HL-60 (cell line): ENCODE measurements at regions not wholly inside any gene's neighbourhood (a gene's known extent, or its start where the extent isn't known, plus 50 kb on each side); places are given as distances from the start of the nearest gene placed in this dataset.

Experiments
- DNase-seq, 2 experiments: peaks; one replicate each; pipeline ENCODE4 v3.0.0-alpha.2; 2010 to 2020; ENCODE audit warnings: low read depth in 1 of 2, low spot score in 1 of 2
- H3K27ac ChIP-seq: fragments of 250-450 bp; sonication (Bioruptor Pico); replicated peaks from 2 replicates; pipeline ENCODE4 v1.5.1; 2020; ENCODE audit warnings: mild to moderate bottlenecking, moderate library complexity
- H3K27me3 ChIP-seq: fragments of 250-450 bp; sonication (Bioruptor Pico); 2 replicates; pipeline ENCODE4 v1.5.1; 2021; ENCODE audit warnings: mild to moderate bottlenecking, moderate library complexity; ENCODE audit not compliant: insufficient read depth, poor library complexity, severe bottlenecking
- H3K4me3 ChIP-seq: replicated peaks from 2 replicates; pipeline ENCODE4 v1.5.1; 2011; ENCODE audit warnings: mild to moderate bottlenecking, control low read depth, low read length; ENCODE audit not compliant: insufficient read depth
- CTCF ChIP-seq: IDR thresholded peaks from one replicate; pipeline ENCODE4 v1.5.1; 2011; ENCODE audit warnings: low read length, control low read depth, inconsistent platforms; ENCODE audit not compliant: insufficient read depth
- GABPA ChIP-seq: IDR thresholded peaks from 2 replicates; pipeline ENCODE4 v1.6.1; 2012; ENCODE audit warnings: low read depth
- POLR2AphosphoS5 ChIP-seq: IDR thresholded peaks from 2 replicates; pipeline ENCODE4 v1.6.1; 2012; ENCODE audit warnings: low read depth
- REST ChIP-seq: IDR thresholded peaks from 2 replicates; pipeline ENCODE4 v1.6.1; 2012; ENCODE audit warnings: low read depth; ENCODE audit not compliant: insufficient replicate concordance
- SPI1 ChIP-seq: IDR thresholded peaks from 2 replicates; pipeline ENCODE4 v1.6.1; 2012; ENCODE audit warnings: low read depth, mild to moderate bottlenecking, borderline replicate concordance

- Histone ChIP-seq H3K27ac (no peak overlapping the region), H3K4me3 (no peak overlapping the region), H3K27me3 (no peaks in the 10 kb centered on the region)
- DNase-seq: no peak
- no peak for TF ChIP-seq SPI1
- no peak for TF ChIP-seq GABPA
- TF ChIP-seq CTCF: no peak
- TF ChIP-seq REST: no peak
- TF ChIP-seq POLR2AphosphoS5: no peak
Measured at GRCh38 chrX:22366166-22366702, 93.5 kb downstream of the CBLL2 start.

- TF ChIP-seq REST: no peak
- TF ChIP-seq GABPA: no peak
- no peak for TF ChIP-seq CTCF
- no peak for TF ChIP-seq SPI1
- TF ChIP-seq POLR2AphosphoS5: no peak
- no peak overlapping the region for H3K27ac ChIP-seq
- no peak for DNase-seq
Measured at GRCh38 chrX:22366906-22367305, 94.2 kb downstream of the CBLL2 start.

GRCh38 chrX:22373094-22373493 lies 100.4 kb downstream of the CBLL2 start:
- H3K27ac ChIP-seq: no peak overlapping the region
- no peak overlapping the region for H3K4me3 ChIP-seq
- no peaks in the 10 kb centered on the region for H3K27me3 ChIP-seq
- TF ChIP-seq GABPA (no peak), CTCF (no peak), REST (no peak), SPI1 (no peak), POLR2AphosphoS5 (no peak)
- no peak for DNase-seq

More at GRCh38 chrX:22366906-22367305, 94.2 kb downstream of the CBLL2 start:
- no peaks in the 10 kb centered on the region for H3K27me3 ChIP-seq
- no peak overlapping the region for H3K4me3 ChIP-seq
